ENCODE measurements at regions not wholly inside any gene's neighbourhood (a gene's known extent, or its start where the extent isn't known, plus 50 kb on each side); places are given as distances from the start of the nearest gene placed in this dataset.

GRCh38 chr18:44331656-44332570 lies 348.8 kb upstream of the SETBP1 start:
- TF ChIP-seq CTCF (IDR thresholded peaks at IDR 0.05 in 2 of 3, conservative IDR thresholded peaks at IDR 0.05 in 1 of 3; ENCODE audit: borderline replicate concordance in 1 of 3, insufficient read depth in 1 of 3, low read depth in 2 of 3, low read length in 2 of 3) (no peak), POLR2A (IDR thresholded peaks at IDR 0.05; ENCODE audit: borderline replicate concordance, extremely low read depth, insufficient read depth, insufficient read length) (no peak), REST (IDR thresholded peaks at IDR 0.05; ENCODE audit: low read depth) (no peak), EZH2 (IDR thresholded peaks at IDR 0.05) (no peak), MAX (IDR thresholded peaks at IDR 0.05) (no peak), SP1 (IDR thresholded peaks at IDR 0.05; ENCODE audit: low read depth) (no peak), POLR2AphosphoS5 (IDR thresholded peaks at IDR 0.05; ENCODE audit: low read depth, low read length) (no peak), SIN3A (IDR thresholded peaks at IDR 0.05; ENCODE audit: low read depth) (no peak)

All from HCT116 (cell line).